ENCODE measurements at regions not wholly inside any gene's neighbourhood (a gene's known extent, or its start where the extent isn't known, plus 50 kb on each side); places are given as distances from the start of the nearest gene placed in this dataset.

- TF ChIP-seq EZH2 (IDR thresholded peaks at IDR 0.05; ENCODE audit: low read depth) (no peak), CTCF (conservative IDR thresholded peaks at IDR 0.05) (no peak)
- Histone ChIP-seq H3K4me2 (no peak overlapping the region), H3K9me2 (ENCODE audit: insufficient read depth) (no peaks in the 10 kb centered on the region), H3K79me2 (ENCODE audit: low read depth) (no peaks in the 10 kb centered on the region), H3K4me1 (replicated peaks; ENCODE audit: insufficient read depth) (no peaks in the 10 kb centered on the region), H3K4me3 (no peak overlapping the region), H2AFZ (no peak overlapping the region), H3K36me3 (ENCODE audit: low read depth) (no peaks in the 10 kb centered on the region), H3K27me3 (ENCODE audit: insufficient read depth, low read depth) (no peaks in the 10 kb centered on the region), H4K20me1 (ENCODE audit: insufficient read depth) (no peaks in the 10 kb centered on the region), H3K9me3 (ENCODE audit: insufficient read depth, low read depth) (no peaks in the 10 kb centered on the region), H3K27ac (no peak overlapping the region), H3F3A (ENCODE audit: insufficient read depth, low read depth) (no peaks in the 10 kb centered on the region)
- intact Hi-C loops (cut with micrococcal nuclease; ENCODE audit: unreplicated experiment): no loop called here
- no TSS peak for BruUV-seq (replicated peaks)
- POLR2A ChIA-PET (ENCODE audit: unreplicated experiment): no interaction called here
- CTCF ChIA-PET: no interaction called here
- DNase-seq: no peak
These were observed 281.6 kb upstream of the CRIM1 start for GRCh38 chr2:36074008-36074407.

- DNase-seq: no peak
- no peak overlapping the region for H3K4me2 ChIP-seq
- H3K9me2 ChIP-seq (ENCODE audit: insufficient read depth): no peaks in the 10 kb centered on the region
- H3K27ac ChIP-seq: no peak overlapping the region
- H3K9me3 ChIP-seq (ENCODE audit: insufficient read depth, low read depth): no peaks in the 10 kb centered on the region
- H3K36me3 ChIP-seq (ENCODE audit: low read depth): no peaks in the 10 kb centered on the region
- TF ChIP-seq EZH2 (IDR thresholded peaks at IDR 0.05; ENCODE audit: low read depth): no peak
- no peak for TF ChIP-seq CTCF (conservative IDR thresholded peaks at IDR 0.05)
- POLR2A ChIA-PET (ENCODE audit: unreplicated experiment): interaction anchor here (0.7 kb wide), 1 partner anchor 14 kb away, joined by 3 read pairs; no protein-coding TSS in a partner anchor
- no peaks in the 10 kb centered on the region for H3K4me1 ChIP-seq (replicated peaks; ENCODE audit: insufficient read depth)
- no peaks in the 10 kb centered on the region for H3F3A ChIP-seq (ENCODE audit: insufficient read depth, low read depth)
- CTCF ChIA-PET: no interaction called here
- no peaks in the 10 kb centered on the region for H3K27me3 ChIP-seq (ENCODE audit: insufficient read depth, low read depth)
- no peak overlapping the region for H3K4me3 ChIP-seq
- H2AFZ ChIP-seq: no peak overlapping the region
- intact Hi-C loops (cut with micrococcal nuclease; ENCODE audit: unreplicated experiment): no loop called here
- H3K79me2 ChIP-seq (ENCODE audit: low read depth): no peaks in the 10 kb centered on the region
- no TSS peak for BruUV-seq (replicated peaks)
- no peaks in the 10 kb centered on the region for H4K20me1 ChIP-seq (ENCODE audit: insufficient read depth)
These were observed 283.9 kb upstream of the CRIM1 start for GRCh38 chr2:36071698-36072097.

- POLR2A ChIA-PET (ENCODE audit: unreplicated experiment): no interaction called here
- Histone ChIP-seq H3K4me1 (replicated peaks; ENCODE audit: insufficient read depth) (no peaks in the 10 kb centered on the region), H3K36me3 (ENCODE audit: low read depth) (no peaks in the 10 kb centered on the region), H2AFZ (no peak overlapping the region), H3K4me2 (no peak overlapping the region), H3K4me3 (no peak overlapping the region), H3K27ac (no peak overlapping the region), H3K9me3 (ENCODE audit: insufficient read depth, low read depth) (no peaks in the 10 kb centered on the region), H3K9me2 (ENCODE audit: insufficient read depth) (no peaks in the 10 kb centered on the region), H3F3A (ENCODE audit: insufficient read depth, low read depth) (no peaks in the 10 kb centered on the region), H3K79me2 (ENCODE audit: low read depth) (no peaks in the 10 kb centered on the region), H4K20me1 (ENCODE audit: insufficient read depth) (no peaks in the 10 kb centered on the region), H3K27me3 (ENCODE audit: insufficient read depth, low read depth) (no peaks in the 10 kb centered on the region)
- no peak for TF ChIP-seq EZH2 (IDR thresholded peaks at IDR 0.05; ENCODE audit: low read depth)
- TF ChIP-seq CTCF (conservative IDR thresholded peaks at IDR 0.05): no peak
- intact Hi-C loops (cut with micrococcal nuclease; ENCODE audit: unreplicated experiment): no loop called here
- CTCF ChIA-PET: no interaction called here
- DNase-seq: no peak
- no TSS peak for BruUV-seq (replicated peaks)
These were observed 286.5 kb upstream of the CRIM1 start for GRCh38 chr2:36069074-36069473.

Measured in PC-9 (cell line).